HG02571 (cell line): ENCODE measurements at regions not wholly inside any gene's neighbourhood (a gene's known extent, or its start where the extent isn't known, plus 50 kb on each side); places are given as distances from the start of the nearest gene placed in this dataset.
A peak's percentile ranks its signal among the peaks of the same experiment; 100 is the strongest.
"Not testable (repeated sequence)": the region's sequence is repeated elsewhere in the genome, so short reads cannot be mapped to it uniquely, and the experiment has no call there.

Source experiments
- ATAC-seq: cut with Tn5 transposase; IDR thresholded peaks from one replicate; pipeline ENCODE4 v1.9.1; 2021; ENCODE audit warnings: mild to moderate bottlenecking, moderate library complexity; ENCODE audit not compliant: unreplicated experiment

- ATAC-seq = no peak
These were observed 91.2 kb upstream of the PAM start for GRCh38 chr5:102663749-102664530.

- no peak for ATAC-seq
These were observed 90.3 kb upstream of the PAM start for GRCh38 chr5:102664616-102665335.

- no peak for ATAC-seq
These were observed 88.8 kb upstream of the PAM start for GRCh38 chr5:102666164-102666946.

- no peak for ATAC-seq
These were observed 86.7 kb upstream of the PAM start for GRCh38 chr5:102668220-102668932.

GRCh38 chr5:102670224-102670836 lies 84.8 kb upstream of the PAM start:
- ATAC-seq = no peak

GRCh38 chr5:102671033-102671734 lies 83.9 kb upstream of the PAM start:
- not testable (repeated sequence) for ATAC-seq

GRCh38 chr5:102678267-102679058 lies 76.6 kb upstream of the PAM start:
- ATAC-seq = no peak

GRCh38 chr5:102681403-102681983 lies 73.6 kb upstream of the PAM start:
- peak; percentile 87 for ATAC-seq

GRCh38 chr5:102682101-102682647 lies 72.9 kb upstream of the PAM start:
- ATAC-seq = no peak

- not testable (repeated sequence) for ATAC-seq
These were observed 67.0 kb upstream of the PAM start for GRCh38 chr5:102688076-102688475.

GRCh38 chr5:102688581-102689342 lies 66.3 kb upstream of the PAM start:
- ATAC-seq = not testable (repeated sequence)

- no peak for ATAC-seq
These were observed 64.2 kb upstream of the PAM start for GRCh38 chr5:102690910-102691309.

- no peak for ATAC-seq
These were observed 63.7 kb upstream of the PAM start for GRCh38 chr5:102691434-102691833.

GRCh38 chr5:102700120-102700831 lies 54.8 kb upstream of the PAM start:
- no peak for ATAC-seq

- no peak for ATAC-seq
These were observed 54.2 kb upstream of the PAM start for GRCh38 chr5:102700916-102701315.

GRCh38 chr5:102701748-102702147 lies 53.4 kb upstream of the PAM start:
- ATAC-seq = no peak
